DMS79 treated with DMSO at 0.1 percent for 48 hours (cell line): ENCODE measurements at regions not wholly inside any gene's neighbourhood (a gene's known extent, or its start where the extent isn't known, plus 50 kb on each side); places are given as distances from the start of the nearest gene placed in this dataset.

Source experiments
- DNase-seq: peaks from one replicate; lab custom pipeline; 2025; lab: John Stamatoyannopoulos, UW

- DNase-seq, result no peak
Measured at GRCh38 chr13:78227709-78228108, 309.1 kb upstream of the EDNRB start.

DNA sequence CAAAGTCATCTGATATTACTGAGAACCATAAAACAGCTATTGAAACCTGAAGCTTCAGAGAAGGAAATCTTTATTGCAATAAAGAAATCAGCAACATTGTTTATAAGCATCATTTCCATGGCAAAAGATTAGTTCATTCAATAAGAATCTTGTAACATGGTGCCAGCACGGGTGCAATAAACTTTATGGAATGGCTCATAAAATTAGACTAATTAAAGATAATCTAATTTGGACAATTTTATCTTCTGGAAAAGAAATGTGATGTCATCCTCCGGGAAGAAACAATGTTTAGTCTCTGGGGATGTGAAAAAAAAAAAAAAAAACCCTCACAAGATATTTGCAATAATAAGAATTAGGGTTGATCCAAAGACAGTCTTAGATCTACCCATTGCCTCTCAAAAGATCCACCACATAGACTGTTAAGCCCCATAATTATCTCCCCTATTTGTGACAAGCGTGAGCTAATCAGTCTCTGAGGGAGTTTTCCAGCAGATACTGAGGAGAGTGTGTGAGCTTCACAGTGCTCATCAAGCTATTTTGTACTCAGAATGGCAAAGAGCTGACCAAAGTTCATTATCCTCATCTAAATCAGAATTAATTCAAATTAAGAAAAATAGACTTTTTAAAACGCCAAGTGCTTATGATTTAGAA, 297.0 kb upstream of the EDNRB start:
- no peak for DNase-seq

DNA sequence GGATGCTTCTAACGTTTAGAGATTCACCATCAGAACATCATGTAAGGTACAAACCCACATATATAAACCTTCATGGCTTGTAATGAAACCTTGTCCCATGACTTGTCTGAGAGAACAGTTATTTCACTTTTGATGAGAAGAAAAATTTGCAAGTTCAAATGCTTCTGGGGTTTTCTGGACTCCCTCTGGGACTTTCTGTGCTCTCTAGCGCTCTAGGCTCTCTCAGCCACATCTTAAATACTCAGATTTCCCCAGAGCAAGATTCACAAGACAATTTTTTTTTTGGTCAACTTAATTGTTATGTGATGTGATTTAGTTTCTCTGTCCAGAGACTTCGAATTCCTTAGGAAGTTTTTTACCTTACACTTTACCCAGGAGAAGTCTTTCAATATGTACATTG, 282.8 kb upstream of the EDNRB start:
- DNase-seq, result no peak

- no peak for DNase-seq
Measured at GRCh38 chr13:78198821-78199220, 280.2 kb upstream of the EDNRB start.

DNA sequence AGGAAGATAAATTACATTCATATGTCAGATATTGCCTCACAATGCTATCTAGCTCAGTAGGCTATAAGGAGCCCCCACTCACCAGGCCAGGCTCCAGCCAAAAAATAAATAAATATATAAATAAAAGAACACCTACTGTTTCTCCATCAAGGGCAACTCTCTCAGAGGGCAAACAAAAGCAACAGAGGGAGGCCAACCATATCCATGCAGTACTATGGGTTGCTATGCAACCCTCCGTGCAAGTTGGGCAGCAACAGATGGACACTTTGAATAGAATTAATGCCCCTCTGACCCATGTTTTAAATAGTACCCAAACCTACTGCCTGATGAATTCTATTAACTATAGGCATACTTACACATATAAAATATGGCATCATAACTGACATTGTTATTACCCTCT, 279.8 kb upstream of the EDNRB start:
- peak; percentile 7 for DNase-seq

GRCh38 chr13:78197231-78197630, 278.6 kb upstream of the EDNRB start:
- DNase-seq, result no peak

DNA sequence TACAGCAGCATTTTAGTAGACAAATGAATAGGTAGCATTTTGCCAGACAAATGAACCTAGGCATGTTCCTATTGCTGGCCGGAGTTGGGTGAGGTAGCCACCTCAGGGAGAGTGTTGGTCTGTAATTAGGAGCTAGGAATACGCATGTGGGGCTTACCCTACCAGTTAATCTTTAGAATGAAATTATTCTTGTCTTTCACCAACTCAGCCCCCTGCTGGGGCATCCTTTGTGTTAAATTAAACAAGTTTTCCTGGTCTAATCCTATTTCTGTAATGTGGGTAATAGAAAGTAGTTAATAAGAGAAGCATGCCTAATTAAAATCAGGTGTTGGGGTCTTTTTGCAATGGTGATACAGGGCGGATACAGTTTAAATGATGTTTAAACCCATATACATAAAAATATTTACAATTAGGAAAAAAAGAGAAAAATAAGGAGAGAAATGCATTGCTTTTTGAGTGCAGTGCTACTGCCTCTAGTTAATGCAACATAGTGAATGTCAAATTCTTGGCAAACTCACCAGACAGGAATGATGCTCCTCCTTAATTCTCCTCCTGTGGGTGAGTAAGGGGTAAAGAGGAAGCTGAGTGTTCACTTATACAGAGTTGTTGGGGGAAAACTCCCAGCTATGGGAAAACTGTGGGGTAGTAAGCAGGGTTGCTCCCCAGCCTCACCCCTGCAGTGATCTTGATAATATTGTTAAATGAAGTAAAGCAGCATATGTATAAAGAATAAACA, 276.4 kb upstream of the EDNRB start:
- no peak for DNase-seq

GRCh38 chr13:78193846-78194245, 275.2 kb upstream of the EDNRB start:
- no peak for DNase-seq

DNA sequence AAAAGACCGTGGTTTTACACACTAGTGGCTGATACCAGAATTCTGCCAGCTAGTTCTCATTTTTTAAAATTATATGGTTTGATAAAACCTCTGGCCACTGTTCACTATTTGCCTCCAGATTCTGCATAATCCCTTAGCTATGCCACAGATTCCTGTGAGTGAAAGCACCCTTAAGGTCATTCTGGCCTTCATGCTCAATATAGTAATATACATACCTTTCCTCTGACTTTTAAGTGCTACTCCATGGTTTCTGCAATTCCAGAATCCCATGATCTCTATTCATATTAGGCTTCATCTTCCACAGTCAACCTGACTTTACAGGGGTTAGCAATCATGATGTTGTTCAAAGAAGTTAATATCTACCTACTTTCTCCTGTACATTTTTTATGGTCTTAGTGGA, 274.1 kb upstream of the EDNRB start:
- DNase-seq, result no peak

GRCh38 chr13:78190296-78190695, 271.7 kb upstream of the EDNRB start:
- DNase-seq, result no peak

DNA sequence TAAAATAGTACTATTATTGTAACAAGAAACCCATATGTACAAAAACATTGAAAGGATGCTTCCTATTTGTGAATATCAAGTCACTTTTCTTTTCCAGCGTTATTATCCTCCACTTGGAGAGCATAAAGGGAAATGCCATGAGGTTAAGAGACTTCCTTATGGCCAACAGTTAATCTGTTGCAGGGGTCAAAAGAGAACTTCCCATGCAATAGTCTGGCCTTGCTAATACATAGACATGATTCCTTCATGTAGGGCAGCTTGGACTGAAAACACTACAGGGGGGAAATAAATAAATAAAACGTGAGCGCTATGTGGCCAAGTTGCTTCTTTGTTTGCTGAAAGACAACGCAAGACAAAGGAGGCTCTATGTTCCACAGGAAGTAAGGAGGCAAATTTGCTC, 269.1 kb upstream of the EDNRB start:
- DNase-seq, result no peak

DNA sequence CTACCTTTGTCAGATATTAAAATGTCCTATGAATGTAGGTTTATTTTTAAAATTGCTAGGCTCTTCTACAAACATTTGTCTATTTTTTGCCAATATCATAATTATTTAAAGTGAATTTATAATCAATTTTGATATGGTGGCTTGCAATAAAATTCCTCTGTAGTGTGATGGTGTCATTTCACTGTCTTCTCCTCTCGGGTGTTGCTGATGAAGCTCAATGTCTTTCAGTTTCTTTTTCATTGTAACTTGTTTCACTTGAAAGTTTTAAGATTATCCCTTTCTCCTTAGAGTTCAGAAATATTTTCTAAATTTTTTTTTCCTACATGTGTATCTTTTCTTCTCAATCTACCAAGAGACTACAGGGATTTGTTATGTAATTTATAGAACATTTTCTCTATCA, 267.1 kb upstream of the EDNRB start:
- no peak for DNase-seq

GRCh38 chr13:78183732-78184131, 265.1 kb upstream of the EDNRB start:
- DNase-seq, result no peak

GRCh38 chr13:78182813-78183212, 264.2 kb upstream of the EDNRB start:
- DNase-seq, result no peak

GRCh38 chr13:78177306-78177705, 258.7 kb upstream of the EDNRB start:
- DNase-seq, result no peak

DNA sequence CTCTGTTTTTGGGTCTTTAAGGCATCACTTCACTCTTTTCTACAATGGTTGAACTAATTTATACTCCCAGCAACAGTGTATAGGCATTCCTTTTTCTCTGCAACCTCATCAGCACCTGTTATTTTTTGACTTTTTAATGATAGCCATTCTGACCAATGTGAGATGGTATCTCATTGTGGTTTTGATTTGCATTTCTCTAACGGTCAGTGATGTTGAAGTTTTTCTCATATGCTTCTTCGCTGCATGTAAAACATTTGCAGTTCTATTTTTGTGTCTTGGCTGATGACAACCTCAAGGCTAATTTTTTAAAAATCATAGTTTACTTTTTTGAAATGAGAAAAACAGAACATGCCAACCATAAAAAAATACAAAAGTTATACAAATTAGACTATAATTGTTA, 258.2 kb upstream of the EDNRB start:
- no peak for DNase-seq

- DNase-seq, result no peak
Measured at GRCh38 chr13:78169386-78169785, 250.8 kb upstream of the EDNRB start.

DNA sequence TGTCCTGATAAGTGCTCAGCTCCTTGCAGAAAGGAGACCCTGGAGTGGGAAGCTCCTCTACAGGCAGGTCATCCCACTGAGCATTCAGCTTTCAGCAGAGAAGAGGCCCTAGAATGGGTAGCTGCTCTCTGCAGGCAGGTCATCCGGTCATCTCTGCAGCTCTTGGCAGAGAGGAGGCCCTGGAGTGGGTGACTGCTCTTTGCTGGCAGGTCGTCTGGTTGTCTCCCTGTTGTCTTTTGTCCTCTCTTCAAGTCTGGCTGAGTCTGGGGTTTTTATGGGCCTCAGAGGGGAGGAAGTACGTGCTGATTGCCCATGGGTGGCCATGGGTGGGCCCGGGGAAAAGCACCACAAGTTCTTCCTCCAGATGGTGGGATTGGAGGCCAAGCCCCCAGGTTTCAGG, 250.3 kb upstream of the EDNRB start:
- no peak for DNase-seq

GRCh38 chr13:78161266-78161665, 242.6 kb upstream of the EDNRB start:
- DNase-seq, result no peak

DNA sequence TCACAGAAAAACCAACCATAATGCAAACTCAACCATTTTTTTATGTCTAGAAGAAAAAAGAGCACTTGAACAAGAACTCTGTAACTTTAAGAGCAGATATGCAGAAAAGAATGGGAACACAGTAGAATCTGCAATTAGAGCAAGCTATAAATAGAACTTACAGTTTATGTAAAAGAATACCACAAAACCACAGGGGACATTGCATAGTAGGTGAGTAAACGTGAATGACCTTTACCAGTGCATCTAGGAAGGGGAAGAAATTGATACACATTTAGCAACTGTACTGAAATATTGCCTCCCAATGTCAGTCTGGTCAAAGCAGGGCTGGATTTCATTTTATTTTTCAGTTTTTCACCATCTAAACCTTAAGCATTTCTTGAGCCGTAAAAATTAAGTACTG, 242.2 kb upstream of the EDNRB start:
- no peak for DNase-seq

DNA sequence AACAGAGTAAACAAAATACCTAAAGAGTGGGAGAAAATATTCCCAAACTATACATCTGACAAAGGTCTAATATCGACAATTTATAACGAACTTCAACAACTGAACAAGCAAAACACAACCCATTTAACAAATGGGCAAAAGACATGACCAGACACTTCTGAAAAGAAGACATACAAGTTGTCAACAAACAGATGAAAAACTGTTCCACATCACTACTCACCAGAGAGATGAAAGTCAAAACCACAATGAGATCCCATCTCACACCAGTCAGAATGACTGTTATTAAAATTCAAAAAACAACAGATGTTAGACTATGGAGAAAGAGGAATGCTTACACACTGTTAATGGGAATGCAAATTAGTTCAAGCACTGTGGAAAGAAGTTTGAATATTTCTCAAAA, 233.8 kb upstream of the EDNRB start:
- DNase-seq, result no peak

GRCh38 chr13:78147905-78148304, 229.3 kb upstream of the EDNRB start:
- DNase-seq, result no peak

- no peak for DNase-seq
Measured at GRCh38 chr13:78145276-78145675, 226.6 kb upstream of the EDNRB start.

GRCh38 chr13:78139765-78140164, 221.1 kb upstream of the EDNRB start:
- DNase-seq, result no peak
